GM12878 (cell line): ENCODE measurements at regions not wholly inside any gene's neighbourhood (a gene's known extent, or its start where the extent isn't known, plus 50 kb on each side); places are given as distances from the start of the nearest gene placed in this dataset.

ENCODE experiments used
- ATAC-seq: fragments of 200-7000 bp; cut with Tn5 transposase; 3 replicates; pipeline ENCODE4 v1.9.1; 2020; ENCODE audit warnings: mild to moderate bottlenecking, moderate library complexity
- BruUV-seq: library from RNA; stranded (reverse); fragments of 400-500 nt; replicated peaks from 2 replicates; lab custom pipeline; 2021; lab: Mats Ljungman, UMichigan
- CTCF ChIA-PET: fragments of 300-600 bp; sonication (Branson Sonifier 250); formaldehyde crosslinking; extraction: SDS; loops from one replicate; lab custom pipeline; 2021; ENCODE audit warnings: inconsistent platforms; lab: Yijun Ruan, JAX
- POLR2A ChIA-PET: fragments of 350-600 bp; formaldehyde crosslinking; extraction: SDS; loops from one replicate; lab custom pipeline; 2021; ENCODE audit warnings: inconsistent platforms; lab: Charles Lee
- RAD21 ChIA-PET: fragments of 300-600 bp; sonication (Branson Sonifier 250); formaldehyde crosslinking; loops from one replicate; lab custom pipeline; 2023; ENCODE audit warnings: antibody characterized with exemption; ENCODE audit not compliant: unreplicated experiment; lab: Charles Lee
- SMC1A ChIA-PET: fragments of 300-600 bp; sonication (Branson Sonifier 250); formaldehyde crosslinking; loops from one replicate; lab custom pipeline; 2023; ENCODE audit not compliant: unreplicated experiment, uncharacterized antibody; lab: Charles Lee
- DNase-seq: peaks from one replicate; pipeline ENCODE4 v3.0.0-alpha.2; 2011; ENCODE audit warnings: low read depth, low spot score
- FAIRE-seq: peaks from 3 replicates; lab custom pipeline; 2011; peaks lifted over from hg19 to GRCh38; lab: Jason Lieb, UNC
- H2AFZ ChIP-seq: 2 replicates; pipeline ENCODE4 v1.6.0; 2011; ENCODE audit warnings: low read depth, low read length, control low read depth; ENCODE audit not compliant: control insufficient read depth
- H3K27ac ChIP-seq: 2 replicates; pipeline ENCODE4 v1.5.1; 2011; ENCODE audit warnings: control low read depth; ENCODE audit not compliant: control insufficient read depth, insufficient read depth
- H3K27me3 ChIP-seq, 2 experiments: replicated peaks in 1 of 2; 2 replicates each; pipeline versions ENCODE4 v1.6.0 to v1.6.1; 2011; ENCODE audit warnings: low read length in 1 of 2; ENCODE audit not compliant: control insufficient read depth in 2 of 2, insufficient read depth in 2 of 2
- H3K36me3 ChIP-seq, 2 experiments: 2 replicates each; pipeline ENCODE4 v1.5.1; 2011; ENCODE audit warnings: low read length in 1 of 2; ENCODE audit not compliant: control insufficient read depth in 2 of 2, insufficient read depth in 2 of 2
- H3K4me1 ChIP-seq: 2 replicates; pipeline ENCODE4 v1.6.1; 2011; ENCODE audit warnings: mild to moderate bottlenecking, low read length, moderate library complexity, mixed read lengths; ENCODE audit not compliant: control insufficient read depth, insufficient read depth
- H3K4me2 ChIP-seq: 2 replicates; pipeline ENCODE4 v1.6.0; 2011; ENCODE audit warnings: control low read depth; ENCODE audit not compliant: control insufficient read depth, insufficient read depth
- H3K4me3 ChIP-seq: fragments of 200-600 bp; sonication (generic); 2 replicates; pipeline ENCODE4 v1.5.1; 2016
- H3K79me2 ChIP-seq: 2 replicates; pipeline ENCODE4 v1.6.0; 2011; ENCODE audit warnings: low read length; ENCODE audit not compliant: control insufficient read depth, insufficient read depth
- H3K9ac ChIP-seq: 2 replicates; pipeline ENCODE4 v1.8.0; 2011; ENCODE audit warnings: low read length, control low read depth, mixed read lengths; ENCODE audit not compliant: control insufficient read depth, insufficient read depth
- H3K9me3 ChIP-seq: replicated peaks from 3 replicates; pipeline ENCODE4 v1.5.1; 2011; ENCODE audit warnings: mild to moderate bottlenecking, low read length; ENCODE audit not compliant: control insufficient read depth, insufficient read depth
- H4K20me1 ChIP-seq: 2 replicates; pipeline ENCODE4 v1.6.0; 2011; ENCODE audit not compliant: control insufficient read depth, insufficient read depth
- CEBPB ChIP-seq, 2 experiments: fragments of 150-350 bp in 1 of 2; IDR thresholded peaks; 2 replicates each; pipeline ENCODE4 v1.6.1; 2012 to 2014; ENCODE audit warnings: low read depth in 2 of 2, low read length in 2 of 2, borderline replicate concordance in 1 of 2, inconsistent platforms in 1 of 2
- CHD2 ChIP-seq: IDR thresholded peaks from 2 replicates; pipeline ENCODE4 v1.6.1; 2011; ENCODE audit warnings: low read depth, low read length, improper control_type of control experiment, borderline replicate concordance
- DPF2 ChIP-seq: fragments of 450-650 bp; IDR thresholded peaks from 2 replicates; pipeline ENCODE4 v1.6.1; 2017; ENCODE audit warnings: mild to moderate bottlenecking
- ETV6 ChIP-seq, 2 experiments: fragments of 450-650 bp in 1 of 2; IDR thresholded peaks in 1 of 2; conservative IDR thresholded peaks in 1 of 2; 2 replicates each; pipeline ENCODE4 v1.6.1; 2014; ENCODE audit warnings: antibody characterized with exemption in 1 of 2, borderline replicate concordance in 1 of 2, low read depth in 1 of 2, mild to moderate bottlenecking in 1 of 2, moderate library complexity in 1 of 2
- FOXM1 ChIP-seq: IDR thresholded peaks from 2 replicates; pipeline ENCODE4 v1.6.1; 2012; ENCODE audit warnings: low read depth, mild to moderate bottlenecking, inconsistent platforms, low read length, moderate library complexity
- NFYA ChIP-seq: IDR thresholded peaks from 2 replicates; pipeline ENCODE4 v1.6.1; 2011; ENCODE audit warnings: low read depth, mild to moderate bottlenecking, low read length, improper control_type of control experiment, borderline replicate concordance
- NR2C2 ChIP-seq: IDR thresholded peaks from 2 replicates; pipeline ENCODE4 v1.6.1; 2011; ENCODE audit warnings: borderline replicate concordance, low read depth; ENCODE audit not compliant: control insufficient read depth, insufficient read length
- SIX5 ChIP-seq: IDR thresholded peaks from 2 replicates; pipeline ENCODE4 v1.6.1; 2011; ENCODE audit warnings: mild to moderate bottlenecking, low read depth, low read length, moderate library complexity; ENCODE audit not compliant: severe bottlenecking
- SPI1 ChIP-seq: IDR thresholded peaks from 2 replicates; pipeline ENCODE4 v1.6.1; 2011; ENCODE audit warnings: low read depth, mild to moderate bottlenecking, low read length, moderate library complexity, borderline replicate concordance; ENCODE audit not compliant: insufficient read depth
- TCF3 ChIP-seq: IDR thresholded peaks from 2 replicates; pipeline ENCODE4 v1.6.1; 2012; ENCODE audit warnings: low read depth, mild to moderate bottlenecking, low read length, borderline replicate concordance; ENCODE audit not compliant: insufficient read depth
- WRNIP1 ChIP-seq: IDR thresholded peaks from 2 replicates; pipeline ENCODE4 v1.6.1; 2011; ENCODE audit warnings: low read depth, low read length, improper control_type of control experiment, borderline replicate concordance
- WGBS: methylation state at CpG from one replicate; pipeline ENCODE4 v1.1.6; 2016; ENCODE audit warnings: low lambda C conversion rate; ENCODE audit not compliant: insufficient replicate concordance, insufficient coverage; ENCODE audit errors: missing lambda C conversion rate; 5-methylcytosine and 5-hydroxymethylcytosine counted together
- in situ Hi-C: fragments of 300-500 bp; cut with MboI; formaldehyde crosslinking; loops from 9 replicates; pipeline ENCODE4 v1.14.3; 2018; ENCODE audit warnings: mixed read lengths
- intact Hi-C: fragments of 100-400 bp; cut with micrococcal nuclease; formaldehyde crosslinking; loops from one replicate; pipeline ENCODE4 v1.14.2; 2022; ENCODE audit not compliant: unreplicated experiment
- TF ChIP-seq, protein P1 (sequence below), 3 experiments: IDR thresholded peaks in 2 of 3; conservative IDR thresholded peaks in 1 of 3; 2 replicates each; pipeline ENCODE4 v1.5.1; 2011; ENCODE audit warnings: low read depth in 3 of 3, low read length in 3 of 3, mild to moderate bottlenecking in 3 of 3, control low read depth in 2 of 3, moderate library complexity in 2 of 3, inconsistent platforms in 1 of 3, mixed read lengths in 1 of 3; ENCODE audit not compliant: control insufficient read depth in 2 of 3, insufficient read depth in 1 of 3; ENCODE audit errors: extremely low read depth in 1 of 3
- TF ChIP-seq, protein P2 (sequence below): IDR thresholded peaks from 2 replicates; pipeline ENCODE4 v1.6.1; 2011; ENCODE audit warnings: borderline replicate concordance, low read depth, mild to moderate bottlenecking, moderate library complexity, low read length; ENCODE audit not compliant: insufficient read depth, poor library complexity, severe bottlenecking
- TF ChIP-seq, protein P3 (sequence below): fragments of 450-650 bp; IDR thresholded peaks from 2 replicates; pipeline ENCODE4 v1.6.1; 2014; ENCODE audit warnings: mild to moderate bottlenecking
- TF ChIP-seq, protein P4 (sequence below): fragments of 450-650 bp; IDR thresholded peaks from 2 replicates; pipeline ENCODE4 v1.6.1; 2017; ENCODE audit warnings: mild to moderate bottlenecking, moderate library complexity

DNA sequence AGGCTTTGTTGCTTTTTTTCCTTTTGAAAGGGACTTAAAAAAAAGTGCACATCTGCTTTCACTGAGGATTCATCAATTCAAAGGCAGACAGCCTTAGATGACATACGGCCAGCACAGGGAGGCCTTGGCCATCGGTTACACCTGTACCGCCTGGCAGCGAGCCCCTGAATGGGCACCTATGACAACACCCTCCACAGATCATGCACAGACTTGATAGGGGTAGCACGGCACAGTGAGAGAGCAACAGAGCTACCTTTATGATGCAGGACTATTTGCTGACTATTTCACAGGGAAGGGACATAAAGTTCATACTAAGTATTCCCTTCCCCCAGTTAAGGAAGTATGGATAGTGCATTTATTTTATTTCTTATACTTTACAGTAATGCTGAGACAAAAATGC is 137.9 kb upstream of the ARID2 start:
- in situ Hi-C loops (no loop called here), intact Hi-C loops (no loop called here)
- Histone ChIP-seq H3K4me1 (no peaks in the 10 kb centered on the region), H3K9me3 (no peaks in the 10 kb centered on the region; the same call in 1 of the 3 replicates), H3K27me3 (no peaks in the 10 kb centered on the region; a peak in 1 of 4 replicates), H4K20me1 (no peaks in the 10 kb centered on the region), H3K4me3 (no peak overlapping the region), H3K9ac (no peak overlapping the region), H3K36me3 (no peaks in the 10 kb centered on the region), H3K27ac (no peak overlapping the region), H3K79me2 (no peaks in the 10 kb centered on the region), H3K4me2 (no peak overlapping the region), H2AFZ (no peak overlapping the region)
- WGBS: 57% methylated on average over 5 of the region's 5 CpGs
- POLR2A ChIA-PET: no interaction called here
- SMC1A ChIA-PET: no interaction called here
- FAIRE-seq (no peak), ATAC-seq (no peak), DNase-seq (no peak)
- CTCF ChIA-PET: no interaction called here
- no TSS peak for BruUV-seq
- TF ChIP-seq DPF2 (no peak), CHD2 (no peak), SIX5 (no peak), SPI1 (no peak), TCF3 (no peak), ETV6 (conservative IDR thresholded peaks at IDR 0.05 in 1 of 2, IDR thresholded peaks at IDR 0.05 in 1 of 2; ENCODE audit: borderline replicate concordance in 1 of 2, low read depth in 1 of 2) (no peak), FOXM1 (no peak), CEBPB (IDR thresholded peaks at IDR 0.05; ENCODE audit: borderline replicate concordance in 1 of 2, low read depth in 2 of 2, low read length in 2 of 2) (no peak), NFYA (no peak), NR2C2 (no peak), WRNIP1 (no peak)
- TF ChIP-seq, protein P1, sequence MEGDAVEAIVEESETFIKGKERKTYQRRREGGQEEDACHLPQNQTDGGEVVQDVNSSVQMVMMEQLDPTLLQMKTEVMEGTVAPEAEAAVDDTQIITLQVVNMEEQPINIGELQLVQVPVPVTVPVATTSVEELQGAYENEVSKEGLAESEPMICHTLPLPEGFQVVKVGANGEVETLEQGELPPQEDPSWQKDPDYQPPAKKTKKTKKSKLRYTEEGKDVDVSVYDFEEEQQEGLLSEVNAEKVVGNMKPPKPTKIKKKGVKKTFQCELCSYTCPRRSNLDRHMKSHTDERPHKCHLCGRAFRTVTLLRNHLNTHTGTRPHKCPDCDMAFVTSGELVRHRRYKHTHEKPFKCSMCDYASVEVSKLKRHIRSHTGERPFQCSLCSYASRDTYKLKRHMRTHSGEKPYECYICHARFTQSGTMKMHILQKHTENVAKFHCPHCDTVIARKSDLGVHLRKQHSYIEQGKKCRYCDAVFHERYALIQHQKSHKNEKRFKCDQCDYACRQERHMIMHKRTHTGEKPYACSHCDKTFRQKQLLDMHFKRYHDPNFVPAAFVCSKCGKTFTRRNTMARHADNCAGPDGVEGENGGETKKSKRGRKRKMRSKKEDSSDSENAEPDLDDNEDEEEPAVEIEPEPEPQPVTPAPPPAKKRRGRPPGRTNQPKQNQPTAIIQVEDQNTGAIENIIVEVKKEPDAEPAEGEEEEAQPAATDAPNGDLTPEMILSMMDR (IDR thresholded peaks at IDR 0.05 in 2 of 3, conservative IDR thresholded peaks at IDR 0.05 in 1 of 3; ENCODE audit: control insufficient read depth in 2 of 3, extremely low read depth in 1 of 3, insufficient read depth in 1 of 3, low read depth in 3 of 3, low read length in 3 of 3): no peak
- TF ChIP-seq, protein P2, sequence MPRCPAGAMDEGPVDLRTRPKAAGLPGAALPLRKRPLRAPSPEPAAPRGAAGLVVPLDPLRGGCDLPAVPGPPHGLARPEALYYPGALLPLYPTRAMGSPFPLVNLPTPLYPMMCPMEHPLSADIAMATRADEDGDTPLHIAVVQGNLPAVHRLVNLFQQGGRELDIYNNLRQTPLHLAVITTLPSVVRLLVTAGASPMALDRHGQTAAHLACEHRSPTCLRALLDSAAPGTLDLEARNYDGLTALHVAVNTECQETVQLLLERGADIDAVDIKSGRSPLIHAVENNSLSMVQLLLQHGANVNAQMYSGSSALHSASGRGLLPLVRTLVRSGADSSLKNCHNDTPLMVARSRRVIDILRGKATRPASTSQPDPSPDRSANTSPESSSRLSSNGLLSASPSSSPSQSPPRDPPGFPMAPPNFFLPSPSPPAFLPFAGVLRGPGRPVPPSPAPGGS: no peak
- TF ChIP-seq, protein P3, sequence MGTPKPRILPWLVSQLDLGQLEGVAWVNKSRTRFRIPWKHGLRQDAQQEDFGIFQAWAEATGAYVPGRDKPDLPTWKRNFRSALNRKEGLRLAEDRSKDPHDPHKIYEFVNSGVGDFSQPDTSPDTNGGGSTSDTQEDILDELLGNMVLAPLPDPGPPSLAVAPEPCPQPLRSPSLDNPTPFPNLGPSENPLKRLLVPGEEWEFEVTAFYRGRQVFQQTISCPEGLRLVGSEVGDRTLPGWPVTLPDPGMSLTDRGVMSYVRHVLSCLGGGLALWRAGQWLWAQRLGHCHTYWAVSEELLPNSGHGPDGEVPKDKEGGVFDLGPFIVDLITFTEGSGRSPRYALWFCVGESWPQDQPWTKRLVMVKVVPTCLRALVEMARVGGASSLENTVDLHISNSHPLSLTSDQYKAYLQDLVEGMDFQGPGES: no peak
- TF ChIP-seq, protein P4, sequence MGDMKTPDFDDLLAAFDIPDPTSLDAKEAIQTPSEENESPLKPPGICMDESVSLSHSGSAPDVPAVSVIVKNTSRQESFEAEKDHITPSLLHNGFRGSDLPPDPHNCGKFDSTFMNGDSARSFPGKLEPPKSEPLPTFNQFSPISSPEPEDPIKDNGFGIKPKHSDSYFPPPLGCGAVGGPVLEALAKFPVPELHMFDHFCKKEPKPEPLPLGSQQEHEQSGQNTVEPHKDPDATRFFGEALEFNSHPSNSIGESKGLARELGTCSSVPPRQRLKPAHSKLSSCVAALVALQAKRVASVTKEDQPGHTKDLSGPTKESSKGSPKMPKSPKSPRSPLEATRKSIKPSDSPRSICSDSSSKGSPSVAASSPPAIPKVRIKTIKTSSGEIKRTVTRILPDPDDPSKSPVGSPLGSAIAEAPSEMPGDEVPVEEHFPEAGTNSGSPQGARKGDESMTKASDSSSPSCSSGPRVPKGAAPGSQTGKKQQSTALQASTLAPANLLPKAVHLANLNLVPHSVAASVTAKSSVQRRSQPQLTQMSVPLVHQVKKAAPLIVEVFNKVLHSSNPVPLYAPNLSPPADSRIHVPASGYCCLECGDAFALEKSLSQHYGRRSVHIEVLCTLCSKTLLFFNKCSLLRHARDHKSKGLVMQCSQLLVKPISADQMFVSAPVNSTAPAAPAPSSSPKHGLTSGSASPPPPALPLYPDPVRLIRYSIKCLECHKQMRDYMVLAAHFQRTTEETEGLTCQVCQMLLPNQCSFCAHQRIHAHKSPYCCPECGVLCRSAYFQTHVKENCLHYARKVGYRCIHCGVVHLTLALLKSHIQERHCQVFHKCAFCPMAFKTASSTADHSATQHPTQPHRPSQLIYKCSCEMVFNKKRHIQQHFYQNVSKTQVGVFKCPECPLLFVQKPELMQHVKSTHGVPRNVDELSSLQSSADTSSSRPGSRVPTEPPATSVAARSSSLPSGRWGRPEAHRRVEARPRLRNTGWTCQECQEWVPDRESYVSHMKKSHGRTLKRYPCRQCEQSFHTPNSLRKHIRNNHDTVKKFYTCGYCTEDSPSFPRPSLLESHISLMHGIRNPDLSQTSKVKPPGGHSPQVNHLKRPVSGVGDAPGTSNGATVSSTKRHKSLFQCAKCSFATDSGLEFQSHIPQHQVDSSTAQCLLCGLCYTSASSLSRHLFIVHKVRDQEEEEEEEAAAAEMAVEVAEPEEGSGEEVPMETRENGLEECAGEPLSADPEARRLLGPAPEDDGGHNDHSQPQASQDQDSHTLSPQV: no peak
- RAD21 ChIA-PET: no interaction called here
